Anterior cingulate cortex (tissue), 58 donors: ENCODE measurements at regions not wholly inside any gene's neighbourhood (a gene's known extent, or its start where the extent isn't known, plus 50 kb on each side); places are given as distances from the start of the nearest gene placed in this dataset.

Experiments
- DNase-seq, 58 donors: peaks; one replicate each; lab custom pipeline; 2025; lab: John Stamatoyannopoulos, UW

GRCh38 chr4:176843710-176844109, 51.0 kb upstream of the VEGFC start:
- no peak for DNase-seq

DNA sequence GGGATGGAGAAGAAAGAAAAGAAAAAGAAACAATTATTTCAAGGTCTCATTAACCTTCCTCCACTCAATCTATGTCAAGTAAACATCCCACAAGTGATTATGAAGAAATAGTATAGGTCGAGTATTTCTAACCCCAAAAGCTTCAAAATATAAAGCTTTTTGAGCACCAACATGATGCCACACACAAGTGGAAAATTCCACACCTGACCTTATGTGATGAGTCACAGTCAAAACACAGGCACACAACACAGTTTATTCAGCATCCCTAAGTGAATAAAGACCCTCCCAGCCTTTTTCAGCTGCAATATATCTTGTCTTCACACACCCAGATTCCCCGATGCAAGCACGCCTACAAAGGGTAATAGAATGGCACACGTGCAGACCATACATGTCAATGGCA, 51.7 kb upstream of the VEGFC start:
- no peak for DNase-seq

GRCh38 chr4:176845636-176846035, 52.9 kb upstream of the VEGFC start:
- DNase-seq, result no peak

GRCh38 chr4:176849076-176849475, 56.4 kb upstream of the VEGFC start:
- no peak for DNase-seq

- DNase-seq, result no peak
Measured at GRCh38 chr4:176850436-176850835, 57.7 kb upstream of the VEGFC start.

GRCh38 chr4:176856421-176856820, 63.7 kb upstream of the VEGFC start:
- DNase-seq, result no peak

DNA sequence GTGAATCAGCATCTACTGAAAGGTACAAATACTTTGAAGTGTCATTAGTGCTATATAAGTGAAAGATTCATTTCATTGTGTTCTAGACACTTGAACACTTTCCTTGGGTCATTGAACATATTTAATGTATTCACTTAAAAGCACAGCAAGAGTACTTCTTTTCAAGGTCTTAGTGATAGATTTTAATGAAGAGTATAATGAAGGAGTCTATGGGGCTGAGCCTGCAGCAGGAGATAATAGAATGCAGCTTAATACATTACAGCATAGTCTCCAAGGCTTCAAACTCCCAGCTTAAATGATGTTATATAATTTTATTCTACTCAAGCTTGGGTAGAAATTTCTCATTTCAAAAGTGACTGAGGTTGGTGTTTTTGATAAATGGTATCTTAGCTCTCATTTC, 66.1 kb upstream of the VEGFC start:
- no peak for DNase-seq

DNA sequence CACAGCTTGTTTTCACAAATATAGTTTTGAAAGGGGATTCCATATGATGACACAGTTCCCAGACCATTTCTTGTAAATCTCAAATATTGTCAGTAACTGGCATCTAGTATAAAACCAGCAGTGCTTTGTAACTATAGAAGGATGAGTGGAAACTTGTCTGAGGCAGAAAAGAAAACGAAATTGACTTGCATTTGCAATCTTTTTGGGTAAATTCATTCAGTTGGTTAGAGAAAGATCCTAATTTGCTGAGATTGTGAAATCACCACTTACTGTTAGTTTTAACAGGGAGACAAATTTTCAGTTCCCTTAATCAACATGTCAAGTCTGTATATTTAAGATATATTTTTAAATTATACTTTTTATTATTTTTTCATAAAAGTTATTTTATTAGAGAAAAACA, 71.5 kb upstream of the VEGFC start:
- no peak for DNase-seq

- no peak for DNase-seq
Measured at GRCh38 chr4:176868676-176869075, 76.0 kb upstream of the VEGFC start.

GRCh38 chr4:176872461-176872860, 79.7 kb upstream of the VEGFC start:
- DNase-seq, result no peak

DNA sequence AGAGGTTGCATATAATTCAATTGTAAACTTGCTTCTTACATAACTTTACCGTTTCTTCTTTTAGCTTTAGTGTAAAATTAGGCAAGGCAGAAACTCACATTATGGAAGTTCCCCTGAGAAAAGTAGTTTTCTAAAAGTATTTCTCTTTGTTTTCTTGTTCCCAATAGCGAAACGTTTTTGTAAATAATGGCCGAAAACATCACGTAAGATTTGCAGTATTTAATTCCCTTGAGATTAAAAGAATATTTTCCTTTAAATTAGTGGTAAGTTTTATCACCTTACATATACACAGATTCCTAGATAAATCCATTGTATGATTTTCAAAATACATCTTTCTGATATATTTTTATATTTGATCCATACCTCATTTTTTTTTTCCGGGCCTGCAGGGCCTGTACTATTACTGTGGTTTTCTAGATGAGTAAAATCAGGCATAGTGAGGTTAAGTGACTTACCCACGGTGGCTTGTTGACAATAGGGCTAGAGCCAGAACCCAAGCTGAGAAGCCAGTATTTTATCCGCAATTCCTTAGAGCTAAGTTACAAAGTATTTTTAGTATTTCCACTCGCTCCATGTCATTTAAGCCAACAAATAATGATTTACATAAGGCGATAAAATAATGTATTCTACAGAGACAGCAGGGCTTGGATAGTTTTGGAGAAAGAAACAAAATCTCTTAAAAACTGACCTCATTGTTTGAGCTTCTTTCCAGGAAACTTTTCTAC, 82.2 kb upstream of the VEGFC start:
- no peak for DNase-seq

GRCh38 chr4:176875446-176875930, 82.8 kb upstream of the VEGFC start:
- no peak for DNase-seq

DNA sequence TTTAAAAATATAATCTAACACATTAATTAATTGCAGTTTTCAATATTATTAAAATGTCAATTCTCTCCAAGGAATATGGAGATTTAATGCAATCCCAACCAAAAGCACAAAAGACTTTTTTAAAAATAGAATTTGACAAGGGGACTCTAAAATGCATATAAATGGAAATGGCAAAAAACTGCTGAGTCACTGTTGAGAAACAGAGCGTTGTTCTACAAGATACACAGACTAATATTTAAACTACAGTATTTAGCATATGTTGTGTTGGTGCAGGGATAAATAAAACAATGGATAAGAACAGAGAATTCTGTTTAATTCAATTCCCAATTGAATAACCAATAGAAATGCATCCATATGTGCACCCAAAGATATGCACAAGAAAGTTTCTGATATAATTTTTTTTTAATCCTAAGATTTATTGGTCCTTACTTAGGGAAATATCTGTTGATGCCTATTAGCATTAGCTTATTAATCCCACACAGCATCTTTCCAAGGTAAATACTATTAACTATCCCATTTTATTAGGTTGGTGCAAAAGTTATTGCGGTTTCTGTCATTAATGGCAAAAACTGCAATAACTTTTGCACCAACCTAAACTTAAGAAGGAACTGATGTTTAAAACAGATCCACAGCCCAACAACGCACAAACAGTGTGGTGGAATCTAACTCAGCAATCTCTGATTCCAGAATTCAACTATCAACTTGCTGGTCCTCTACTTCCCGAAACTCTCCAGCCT, 86.8 kb upstream of the VEGFC start:
- no peak for DNase-seq

- no peak for DNase-seq
Measured at GRCh38 chr4:176882206-176882605, 89.5 kb upstream of the VEGFC start.

DNA sequence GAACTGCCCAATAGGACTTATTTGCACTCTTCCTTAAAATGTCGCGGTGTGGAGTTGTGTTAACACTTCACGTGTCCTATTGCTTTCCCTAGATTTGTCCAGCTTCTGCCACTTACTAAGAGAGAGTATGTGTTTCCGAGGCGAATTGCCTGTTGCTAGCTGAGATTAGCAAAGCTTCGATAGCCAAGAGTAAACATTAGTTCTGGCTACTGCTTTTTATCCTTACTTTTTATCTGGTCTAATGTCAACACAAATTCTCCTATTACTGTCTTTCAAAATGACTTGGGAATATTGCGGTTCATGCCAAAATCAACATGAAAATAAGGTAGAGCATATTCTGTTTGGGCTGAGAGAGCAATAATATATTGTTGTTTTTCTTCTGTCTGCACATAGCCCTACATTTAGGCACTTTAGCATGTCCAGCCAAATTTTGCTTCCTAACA, 90.4 kb upstream of the VEGFC start:
- DNase-seq, result no peak

GRCh38 chr4:176883681-176884418, 91.1 kb upstream of the VEGFC start:
- no peak for DNase-seq

GRCh38 chr4:176885224-176885623, 92.5 kb upstream of the VEGFC start:
- DNase-seq, result no peak

- no peak for DNase-seq
Measured at GRCh38 chr4:176886135-176886534, 93.4 kb upstream of the VEGFC start.

DNA sequence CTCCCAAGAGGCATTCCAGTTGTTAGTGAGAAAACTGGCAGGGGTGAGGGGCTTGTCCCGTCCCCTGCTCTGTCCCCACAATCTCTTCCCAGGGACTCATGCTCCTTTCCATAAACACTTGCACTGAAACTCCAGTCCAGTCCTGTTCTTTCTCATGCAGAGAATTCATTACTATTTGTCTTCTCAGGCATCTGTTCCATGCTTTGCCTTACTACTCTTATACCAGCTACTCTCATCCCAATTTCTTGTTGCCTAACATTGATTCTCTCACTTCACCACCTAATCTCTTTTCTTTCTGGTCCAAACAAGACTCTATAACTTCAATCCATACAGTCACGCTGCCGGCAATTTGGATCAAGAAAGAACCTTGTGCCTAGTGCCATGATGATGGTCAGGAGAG, 97.1 kb upstream of the VEGFC start:
- no peak for DNase-seq

GRCh38 chr4:176894498-176894897, 101.8 kb upstream of the VEGFC start:
- no peak for DNase-seq

GRCh38 chr4:176896211-176896610, 103.5 kb upstream of the VEGFC start:
- no peak for DNase-seq
